PC-9 (cell line): ENCODE measurements at regions not wholly inside any gene's neighbourhood (a gene's known extent, or its start where the extent isn't known, plus 50 kb on each side); places are given as distances from the start of the nearest gene placed in this dataset.

ENCODE experiments used
- EZH2 ChIP-seq: fragments of 200-600 bp; sonication (generic); IDR thresholded peaks from 2 replicates; pipeline ENCODE4 v1.8.0; 2017; ENCODE audit warnings: antibody characterized with exemption, low read depth
- TF ChIP-seq, protein P1 (sequence below): fragments of 200-600 bp; sonication (generic); conservative IDR thresholded peaks from 2 replicates; pipeline ENCODE4 v1.6.1; 2017; ENCODE audit warnings: mixed run types, antibody characterized with exemption, mild to moderate bottlenecking, moderate library complexity

GRCh38 chr19:30675086-30675485 lies 302.9 kb downstream of the ZNF536 start:
- TF ChIP-seq, protein P1, sequence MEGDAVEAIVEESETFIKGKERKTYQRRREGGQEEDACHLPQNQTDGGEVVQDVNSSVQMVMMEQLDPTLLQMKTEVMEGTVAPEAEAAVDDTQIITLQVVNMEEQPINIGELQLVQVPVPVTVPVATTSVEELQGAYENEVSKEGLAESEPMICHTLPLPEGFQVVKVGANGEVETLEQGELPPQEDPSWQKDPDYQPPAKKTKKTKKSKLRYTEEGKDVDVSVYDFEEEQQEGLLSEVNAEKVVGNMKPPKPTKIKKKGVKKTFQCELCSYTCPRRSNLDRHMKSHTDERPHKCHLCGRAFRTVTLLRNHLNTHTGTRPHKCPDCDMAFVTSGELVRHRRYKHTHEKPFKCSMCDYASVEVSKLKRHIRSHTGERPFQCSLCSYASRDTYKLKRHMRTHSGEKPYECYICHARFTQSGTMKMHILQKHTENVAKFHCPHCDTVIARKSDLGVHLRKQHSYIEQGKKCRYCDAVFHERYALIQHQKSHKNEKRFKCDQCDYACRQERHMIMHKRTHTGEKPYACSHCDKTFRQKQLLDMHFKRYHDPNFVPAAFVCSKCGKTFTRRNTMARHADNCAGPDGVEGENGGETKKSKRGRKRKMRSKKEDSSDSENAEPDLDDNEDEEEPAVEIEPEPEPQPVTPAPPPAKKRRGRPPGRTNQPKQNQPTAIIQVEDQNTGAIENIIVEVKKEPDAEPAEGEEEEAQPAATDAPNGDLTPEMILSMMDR: no peak
- TF ChIP-seq EZH2: no peak
